ENCODE measurements at regions not wholly inside any gene's neighbourhood (a gene's known extent, or its start where the extent isn't known, plus 50 kb on each side); places are given as distances from the start of the nearest gene placed in this dataset.

GRCh38 chr1:197991594-197991993 is 74.4 kb downstream of the LHX9 start:
- TF ChIP-seq, protein P1, sequence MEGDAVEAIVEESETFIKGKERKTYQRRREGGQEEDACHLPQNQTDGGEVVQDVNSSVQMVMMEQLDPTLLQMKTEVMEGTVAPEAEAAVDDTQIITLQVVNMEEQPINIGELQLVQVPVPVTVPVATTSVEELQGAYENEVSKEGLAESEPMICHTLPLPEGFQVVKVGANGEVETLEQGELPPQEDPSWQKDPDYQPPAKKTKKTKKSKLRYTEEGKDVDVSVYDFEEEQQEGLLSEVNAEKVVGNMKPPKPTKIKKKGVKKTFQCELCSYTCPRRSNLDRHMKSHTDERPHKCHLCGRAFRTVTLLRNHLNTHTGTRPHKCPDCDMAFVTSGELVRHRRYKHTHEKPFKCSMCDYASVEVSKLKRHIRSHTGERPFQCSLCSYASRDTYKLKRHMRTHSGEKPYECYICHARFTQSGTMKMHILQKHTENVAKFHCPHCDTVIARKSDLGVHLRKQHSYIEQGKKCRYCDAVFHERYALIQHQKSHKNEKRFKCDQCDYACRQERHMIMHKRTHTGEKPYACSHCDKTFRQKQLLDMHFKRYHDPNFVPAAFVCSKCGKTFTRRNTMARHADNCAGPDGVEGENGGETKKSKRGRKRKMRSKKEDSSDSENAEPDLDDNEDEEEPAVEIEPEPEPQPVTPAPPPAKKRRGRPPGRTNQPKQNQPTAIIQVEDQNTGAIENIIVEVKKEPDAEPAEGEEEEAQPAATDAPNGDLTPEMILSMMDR (conservative IDR thresholded peaks at IDR 0.05 in 1 of 2, IDR thresholded peaks at IDR 0.05 in 1 of 2; ENCODE audit: low read depth in 1 of 2, low read length in 2 of 2): no peak
- TF ChIP-seq EZH2 (IDR thresholded peaks at IDR 0.05; ENCODE audit: low read length, missing control alignments): no peak

All from fibroblast of lung (primary cell).